Sigmoid colon (tissue), 4 donors: ENCODE measurements at regions not wholly inside any gene's neighbourhood (a gene's known extent, or its start where the extent isn't known, plus 50 kb on each side); places are given as distances from the start of the nearest gene placed in this dataset.

Source experiments
- EP300 ChIP-seq, 4 donors: sonication (generic); formaldehyde crosslinking; IDR thresholded peaks; one replicate each; pipeline ENCODE4 v1.6.1; 2017; ENCODE audit warnings: antibody characterized with exemption in 4 of 4
- TF ChIP-seq, protein P1 (sequence below), 4 experiments: fragments of 450-650 bp in 3 of 4; fragments of 200-600 bp in 1 of 4; IDR thresholded peaks; one replicate each; pipeline ENCODE4 v1.5.1; 2016 to 2019; ENCODE audit warnings: antibody characterized with exemption in 4 of 4, mild to moderate bottlenecking in 3 of 4, moderate library complexity in 2 of 4

DNA sequence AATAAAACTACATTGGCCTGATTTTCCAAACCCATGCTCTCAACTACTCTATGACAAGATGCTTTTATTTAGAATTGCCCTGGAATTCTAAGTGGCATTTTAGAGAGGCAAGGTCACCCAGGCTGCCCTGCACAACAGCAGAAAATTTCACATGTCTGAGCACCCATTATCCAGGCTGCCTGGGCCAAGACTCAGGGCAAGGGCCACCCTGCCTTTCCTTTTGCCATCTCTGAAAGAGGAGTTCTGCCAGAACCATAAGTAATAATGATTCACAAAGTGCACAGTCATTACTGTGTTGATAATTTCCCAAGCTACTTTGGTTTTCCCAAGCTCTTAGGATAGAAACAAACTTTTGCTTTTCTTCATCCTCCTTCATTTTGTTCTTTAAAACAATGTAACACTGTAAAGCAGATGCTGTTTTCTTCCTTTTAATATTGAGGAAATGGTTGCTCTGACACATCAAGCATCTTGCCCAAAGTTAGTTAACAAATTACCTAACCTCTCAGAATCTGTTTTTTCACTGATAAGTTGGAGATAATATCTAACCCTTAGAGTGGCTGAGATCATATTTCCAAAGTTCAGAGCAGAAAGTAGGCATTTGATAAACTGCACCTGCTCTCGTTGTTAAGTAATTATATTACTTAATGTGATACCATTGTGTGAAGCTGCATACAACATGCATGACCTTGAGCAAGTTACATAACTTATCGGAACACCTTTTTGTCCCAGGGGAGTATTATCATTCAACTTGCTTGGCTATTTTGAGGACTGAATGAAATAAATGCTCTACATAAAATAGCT is 325.6 kb downstream of the PRELID2 start:
- TF ChIP-seq, protein P1, sequence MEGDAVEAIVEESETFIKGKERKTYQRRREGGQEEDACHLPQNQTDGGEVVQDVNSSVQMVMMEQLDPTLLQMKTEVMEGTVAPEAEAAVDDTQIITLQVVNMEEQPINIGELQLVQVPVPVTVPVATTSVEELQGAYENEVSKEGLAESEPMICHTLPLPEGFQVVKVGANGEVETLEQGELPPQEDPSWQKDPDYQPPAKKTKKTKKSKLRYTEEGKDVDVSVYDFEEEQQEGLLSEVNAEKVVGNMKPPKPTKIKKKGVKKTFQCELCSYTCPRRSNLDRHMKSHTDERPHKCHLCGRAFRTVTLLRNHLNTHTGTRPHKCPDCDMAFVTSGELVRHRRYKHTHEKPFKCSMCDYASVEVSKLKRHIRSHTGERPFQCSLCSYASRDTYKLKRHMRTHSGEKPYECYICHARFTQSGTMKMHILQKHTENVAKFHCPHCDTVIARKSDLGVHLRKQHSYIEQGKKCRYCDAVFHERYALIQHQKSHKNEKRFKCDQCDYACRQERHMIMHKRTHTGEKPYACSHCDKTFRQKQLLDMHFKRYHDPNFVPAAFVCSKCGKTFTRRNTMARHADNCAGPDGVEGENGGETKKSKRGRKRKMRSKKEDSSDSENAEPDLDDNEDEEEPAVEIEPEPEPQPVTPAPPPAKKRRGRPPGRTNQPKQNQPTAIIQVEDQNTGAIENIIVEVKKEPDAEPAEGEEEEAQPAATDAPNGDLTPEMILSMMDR (IDR thresholded peaks at IDR 0.05), result no peak
- TF ChIP-seq EP300 (IDR thresholded peaks at IDR 0.05), result no peak
